MV-4-11 (cell line): ENCODE measurements at regions not wholly inside any gene's neighbourhood (a gene's known extent, or its start where the extent isn't known, plus 50 kb on each side); places are given as distances from the start of the nearest gene placed in this dataset.

Experiments
- DNase-seq: peaks from one replicate; lab custom pipeline; 2025; lab: John Stamatoyannopoulos, UW

DNA sequence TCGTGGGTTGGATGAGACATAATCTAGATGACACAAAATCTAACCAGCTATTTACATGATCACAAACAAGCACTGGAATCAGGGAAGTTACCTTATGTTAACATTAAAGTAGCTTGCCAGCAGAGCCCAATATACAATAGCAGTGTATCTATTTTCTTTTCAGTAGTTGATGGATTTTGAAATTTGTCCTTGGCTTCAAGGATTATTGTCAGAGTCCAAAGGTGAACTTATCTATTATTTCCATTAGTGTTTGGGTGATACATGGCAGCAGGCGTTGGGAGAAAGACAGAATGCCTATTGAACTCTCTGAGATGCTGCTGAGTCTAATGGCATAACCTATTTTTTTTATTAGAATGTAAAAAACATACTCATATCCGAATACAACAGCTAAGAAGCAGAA is 223.2 kb upstream of the ACTBL2 start:
- DNase-seq: no peak

DNA sequence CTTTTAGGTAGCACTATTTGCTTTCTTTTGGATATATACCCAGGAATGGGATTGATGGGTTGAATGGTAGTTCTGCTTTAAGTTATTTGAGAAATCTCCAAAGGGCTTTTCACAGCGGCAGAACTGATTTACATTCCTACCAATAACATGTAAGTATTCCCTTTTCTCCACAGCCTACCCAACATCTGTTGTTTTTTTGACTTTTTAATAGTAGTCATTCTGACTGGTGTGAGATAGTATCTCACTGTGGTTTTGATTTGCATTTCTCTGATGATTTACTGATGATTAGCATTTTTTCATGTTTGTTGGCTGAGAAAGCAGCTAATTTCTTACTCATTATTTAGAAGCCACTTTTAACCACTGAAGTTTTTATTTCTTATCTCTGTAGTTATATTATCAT is 221.1 kb upstream of the ACTBL2 start:
- DNase-seq: no peak

DNA sequence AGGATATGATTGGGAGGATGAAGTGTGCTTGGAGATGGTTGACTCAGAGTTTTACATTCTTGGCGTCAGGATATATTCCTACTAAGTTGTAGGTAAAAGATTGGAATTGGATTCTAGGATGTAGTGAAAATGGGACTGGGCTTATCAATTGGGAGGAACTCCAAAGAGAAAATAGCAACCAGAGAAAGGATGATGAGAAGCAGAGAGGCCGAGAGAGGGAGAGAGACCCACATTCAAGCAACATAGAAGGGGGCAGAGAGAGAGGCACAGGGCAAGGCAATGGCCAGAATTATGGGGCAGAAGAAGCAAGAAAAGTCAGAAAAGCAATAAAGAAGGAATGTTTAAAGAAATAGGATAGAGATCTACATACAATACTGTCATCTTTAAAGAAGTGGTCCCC is 217.9 kb upstream of the ACTBL2 start:
- no peak for DNase-seq

DNA sequence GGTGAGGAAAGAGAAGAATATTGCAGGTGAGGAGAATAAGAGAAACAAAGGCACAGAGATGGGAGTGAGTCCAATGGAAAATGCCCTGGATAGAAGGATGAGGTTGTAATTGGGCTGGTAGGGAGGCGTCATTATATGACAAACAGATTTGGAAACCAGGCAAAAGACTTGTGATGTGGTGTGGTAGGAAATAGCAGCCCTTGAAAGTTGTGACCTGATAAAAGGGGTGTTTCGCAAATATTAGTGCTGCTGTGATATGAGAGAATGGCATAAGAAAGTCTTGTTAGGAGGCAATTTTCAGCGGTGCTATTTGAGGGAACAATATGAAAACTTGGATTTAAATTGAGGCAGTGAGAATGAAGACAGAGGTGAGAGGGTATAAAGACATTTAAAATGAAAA is 217.5 kb upstream of the ACTBL2 start:
- no peak for DNase-seq

DNA sequence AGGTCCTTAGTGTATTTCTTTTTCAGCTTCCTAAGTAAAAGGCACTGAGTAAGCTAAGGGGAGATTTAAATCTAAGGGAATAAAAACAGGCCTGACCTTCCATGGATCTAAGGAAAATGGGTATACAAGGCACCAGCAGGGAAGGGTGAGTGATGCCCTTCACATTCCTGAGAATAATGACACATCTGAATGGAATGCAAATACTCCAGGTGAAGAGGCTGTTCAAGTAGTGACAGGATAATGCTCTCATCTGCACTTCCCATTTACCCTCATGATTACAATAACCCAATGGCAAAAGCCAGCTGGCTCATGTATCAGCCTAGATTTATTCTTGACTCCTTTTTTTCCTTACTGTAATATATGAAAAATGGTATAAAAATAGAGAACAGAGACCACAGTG is 216.2 kb upstream of the ACTBL2 start:
- DNase-seq: no peak

DNA sequence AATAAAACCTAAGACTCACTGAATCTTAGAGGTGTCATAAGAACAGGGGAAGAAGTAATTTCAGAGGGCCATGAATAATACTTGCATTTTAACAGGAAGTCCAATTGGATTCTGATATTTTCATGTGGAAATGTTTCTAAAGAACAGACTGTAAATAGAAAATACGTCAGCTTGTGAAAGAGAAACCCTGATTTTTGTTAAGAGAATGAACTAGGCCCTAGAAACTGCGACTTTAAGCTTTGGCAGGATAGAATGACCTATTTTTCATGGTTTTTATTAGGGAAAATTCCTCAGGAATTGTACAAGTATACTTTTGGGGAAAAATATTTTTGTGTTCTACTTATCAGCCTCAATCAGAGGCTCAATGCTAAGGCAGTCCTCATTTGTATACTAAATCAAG is 215.5 kb upstream of the ACTBL2 start:
- DNase-seq: no peak

DNA sequence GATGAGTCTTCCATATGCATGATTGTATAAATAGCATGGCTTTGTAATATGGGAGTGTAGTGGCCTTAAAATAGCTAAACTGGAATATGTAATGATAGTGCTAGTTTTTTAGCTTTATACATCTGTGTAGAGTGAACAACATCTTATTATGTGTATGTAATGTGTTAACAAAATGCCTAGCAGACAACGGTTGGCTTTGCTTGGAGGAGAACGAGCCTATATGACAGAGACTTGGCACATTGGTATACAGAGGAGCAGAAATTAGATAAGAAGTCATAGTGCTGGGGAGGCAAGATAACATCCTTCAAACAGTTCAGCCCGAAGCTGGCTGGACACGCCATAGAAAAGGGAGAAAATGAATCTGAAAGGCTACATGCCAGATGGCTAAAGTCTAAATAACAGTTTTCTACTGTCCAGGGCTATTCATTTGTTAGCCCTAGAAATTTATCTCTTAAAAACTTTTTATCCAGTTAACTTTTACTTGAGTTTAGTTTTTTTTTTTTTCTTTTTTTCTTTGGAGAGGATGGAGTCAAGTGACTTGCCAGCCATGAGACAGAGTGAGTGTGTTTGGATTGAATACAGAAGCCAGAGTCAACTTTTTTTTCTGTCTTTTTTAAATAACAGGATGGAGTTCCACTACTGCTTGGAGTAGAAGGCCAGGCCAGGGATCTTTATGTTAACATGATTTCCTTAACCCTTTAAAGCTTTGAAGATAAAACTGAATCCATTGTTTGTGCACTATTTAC is 214.4 kb upstream of the ACTBL2 start:
- no peak for DNase-seq

DNA sequence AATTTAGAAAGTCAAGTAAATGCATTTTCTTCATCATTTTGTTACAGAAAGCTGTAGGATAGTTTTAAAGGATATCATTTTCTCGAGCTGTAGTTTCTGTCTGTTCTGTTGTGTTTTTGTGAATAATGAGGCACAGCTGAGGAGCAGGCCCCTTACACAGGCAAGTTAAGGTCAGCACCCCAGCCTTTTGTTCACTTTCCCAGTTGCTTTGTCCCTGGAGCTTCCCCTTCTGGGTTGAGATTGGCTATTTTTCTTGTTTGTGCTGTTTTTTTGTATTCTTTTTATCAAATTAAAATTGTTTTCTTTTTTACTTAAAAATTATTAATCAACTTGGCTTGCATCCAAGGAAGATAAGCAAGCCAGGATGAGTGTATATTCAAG is 213.8 kb upstream of the ACTBL2 start:
- no peak for DNase-seq

DNA sequence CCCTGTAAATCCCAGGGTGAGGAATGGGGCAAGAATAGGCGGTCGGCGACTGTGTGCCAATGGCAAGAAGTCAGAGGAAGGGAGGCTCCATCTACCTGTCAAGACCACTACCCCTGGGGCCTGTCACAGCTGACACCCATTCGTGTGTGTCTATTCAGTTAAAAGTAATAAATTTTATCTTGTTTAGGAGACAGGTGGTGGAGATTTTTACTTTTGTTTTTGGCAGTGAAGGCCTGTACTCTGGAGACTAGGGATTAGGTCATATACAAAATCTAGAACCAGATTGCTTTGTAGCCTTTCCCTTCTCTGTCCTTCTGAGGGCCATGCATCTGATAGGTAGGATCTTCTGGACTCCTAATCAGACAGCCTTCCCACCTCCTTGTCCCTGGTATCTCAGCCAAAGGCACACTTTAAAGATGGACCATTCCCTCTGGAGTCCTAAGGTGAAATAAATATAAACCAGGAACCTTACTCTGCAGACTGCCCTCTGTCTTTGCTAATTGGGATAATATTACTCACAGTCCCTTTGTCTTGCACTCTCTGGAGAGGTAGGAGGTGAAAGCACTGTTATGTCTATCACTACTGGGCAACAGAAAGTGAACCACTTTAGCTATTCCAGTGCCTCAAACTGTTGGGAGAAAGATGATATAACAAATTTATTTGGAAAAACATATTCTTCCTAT is 213.2 kb upstream of the ACTBL2 start:
- DNase-seq: no peak

DNA sequence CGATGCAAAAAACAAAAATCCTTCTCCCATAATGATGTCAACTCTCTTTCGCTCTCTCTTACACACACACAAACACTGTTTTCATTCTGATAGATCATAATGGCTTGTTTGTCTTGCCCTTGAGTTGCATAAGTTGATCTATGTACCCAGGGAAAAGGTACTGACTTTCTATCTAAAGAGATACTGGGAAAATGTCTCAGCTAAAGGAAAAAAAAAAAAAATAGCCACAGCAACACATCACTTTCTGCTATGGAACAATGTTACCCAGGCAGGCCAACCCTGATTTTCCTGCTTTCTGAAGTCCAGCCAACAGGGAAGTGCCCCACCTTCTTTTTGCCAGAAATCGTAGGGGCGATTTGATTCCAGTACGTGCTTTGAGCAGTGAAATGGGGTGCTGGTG is 212.6 kb upstream of the ACTBL2 start:
- no peak for DNase-seq

DNA sequence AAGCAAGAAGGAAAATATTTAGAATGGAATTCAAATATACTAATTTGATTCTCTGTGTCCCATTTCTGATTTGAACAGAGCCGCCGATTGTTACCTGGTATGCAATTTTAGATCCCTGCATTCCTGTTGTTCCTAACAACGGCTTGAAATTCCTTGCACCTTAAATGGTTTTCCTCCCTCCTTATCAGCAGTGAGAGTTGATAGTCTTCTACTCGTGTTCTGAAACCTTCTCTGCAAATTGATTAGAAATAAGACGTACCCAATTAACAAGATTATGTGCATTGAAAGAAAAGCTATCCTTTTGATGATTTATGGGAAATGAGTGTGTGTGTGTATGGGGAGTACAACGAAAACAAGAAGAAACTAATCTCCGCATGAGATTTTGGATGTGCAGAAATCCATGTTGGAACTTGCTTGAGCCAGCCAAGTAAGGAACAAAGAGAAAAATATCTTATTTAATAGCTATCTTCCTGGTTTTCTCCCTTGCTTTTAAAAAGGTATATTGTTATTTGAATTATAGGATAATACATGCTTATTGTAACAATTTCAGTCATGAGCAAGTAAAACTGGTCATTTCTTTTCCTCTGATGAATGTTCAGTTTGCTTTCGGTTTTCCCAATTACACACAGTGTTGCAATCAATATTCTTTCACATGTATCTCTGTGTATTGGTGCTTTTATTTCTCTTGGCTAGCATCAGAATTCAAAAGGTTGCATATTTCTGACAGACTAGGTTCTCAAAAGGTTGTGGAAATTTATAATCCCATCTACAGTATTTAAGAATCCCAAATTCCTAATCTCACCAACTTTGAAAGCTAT is 211.1 kb upstream of the ACTBL2 start:
- no peak for DNase-seq

DNA sequence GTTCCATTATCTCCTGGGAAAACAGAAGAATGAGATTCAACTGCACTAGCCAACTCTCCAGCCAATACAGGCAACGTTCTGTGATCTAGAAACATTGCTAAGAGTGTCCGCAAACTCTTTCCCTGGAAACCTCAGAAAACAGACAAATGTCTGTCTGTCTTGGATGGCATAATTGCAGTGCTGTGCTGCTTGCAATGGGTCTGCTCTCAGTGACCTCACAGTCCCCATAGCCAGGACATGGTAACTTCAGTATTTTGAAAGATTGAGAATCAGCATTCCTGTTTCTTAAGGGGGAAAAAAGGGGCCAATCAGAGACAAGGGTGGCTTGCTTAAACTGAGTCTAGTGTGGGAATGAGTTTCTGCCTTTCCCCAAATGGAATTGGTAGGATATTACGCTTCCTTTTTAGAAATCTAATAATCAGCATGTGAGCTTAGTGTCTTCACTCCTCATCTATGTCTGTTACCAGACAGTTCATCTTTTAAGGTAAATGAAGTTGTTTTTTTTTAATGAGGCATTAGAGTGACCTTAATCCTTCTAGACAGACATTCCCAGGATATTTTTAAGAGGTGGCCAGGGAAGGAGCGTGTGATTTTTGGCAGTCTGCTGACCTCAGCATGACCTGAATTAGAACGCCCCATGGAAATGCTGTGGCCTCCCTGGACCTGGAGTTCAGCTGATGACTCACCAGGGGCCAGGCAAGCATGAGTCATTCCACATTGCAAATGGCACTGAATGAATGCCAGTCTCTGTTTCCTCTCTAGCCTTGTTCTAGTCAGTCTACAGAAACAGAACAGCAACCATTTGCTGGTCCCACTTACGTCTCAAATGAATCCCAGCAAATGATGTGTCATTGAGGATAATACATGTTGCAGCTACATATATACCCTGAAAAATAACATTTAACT is 210.2 kb upstream of the ACTBL2 start:
- DNase-seq: peak; percentile 79

DNA sequence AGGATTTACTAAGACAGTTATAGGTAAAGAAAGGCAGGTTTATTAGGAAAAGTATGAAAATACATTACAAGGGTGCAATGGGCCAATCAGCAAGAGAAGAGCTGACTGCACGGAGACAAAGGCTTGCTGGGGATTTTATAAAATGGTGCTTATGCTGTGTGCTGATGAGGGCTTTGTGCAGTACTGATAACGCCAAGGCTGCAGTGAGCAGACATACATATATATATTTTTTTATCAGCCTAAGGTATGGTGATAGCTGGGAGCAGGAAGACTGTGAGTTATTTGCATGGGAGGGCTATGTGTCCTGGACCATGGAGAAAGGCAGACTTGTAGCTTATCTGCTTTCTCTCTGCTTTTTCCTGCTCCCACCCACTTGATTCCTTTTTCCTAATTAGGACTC is 208.1 kb upstream of the ACTBL2 start:
- no peak for DNase-seq

DNA sequence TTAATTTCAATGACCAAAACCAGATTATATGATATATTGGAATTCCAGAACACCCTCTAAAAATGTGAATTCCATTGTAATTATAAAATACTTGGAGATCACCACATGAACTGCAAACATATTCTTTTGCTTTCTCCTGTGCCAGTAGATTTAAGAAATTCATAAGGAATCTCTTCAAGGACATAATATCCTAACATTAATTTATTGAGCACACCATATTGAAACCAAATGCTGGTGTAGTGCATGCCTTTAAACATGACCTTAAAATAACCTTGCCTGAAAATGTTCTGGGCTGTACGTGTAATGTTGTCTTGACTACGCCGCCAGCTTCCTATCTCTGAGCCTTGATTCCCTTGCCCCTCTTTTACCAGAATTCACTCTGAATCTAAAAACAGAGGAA is 205.0 kb upstream of the ACTBL2 start:
- no peak for DNase-seq

DNA sequence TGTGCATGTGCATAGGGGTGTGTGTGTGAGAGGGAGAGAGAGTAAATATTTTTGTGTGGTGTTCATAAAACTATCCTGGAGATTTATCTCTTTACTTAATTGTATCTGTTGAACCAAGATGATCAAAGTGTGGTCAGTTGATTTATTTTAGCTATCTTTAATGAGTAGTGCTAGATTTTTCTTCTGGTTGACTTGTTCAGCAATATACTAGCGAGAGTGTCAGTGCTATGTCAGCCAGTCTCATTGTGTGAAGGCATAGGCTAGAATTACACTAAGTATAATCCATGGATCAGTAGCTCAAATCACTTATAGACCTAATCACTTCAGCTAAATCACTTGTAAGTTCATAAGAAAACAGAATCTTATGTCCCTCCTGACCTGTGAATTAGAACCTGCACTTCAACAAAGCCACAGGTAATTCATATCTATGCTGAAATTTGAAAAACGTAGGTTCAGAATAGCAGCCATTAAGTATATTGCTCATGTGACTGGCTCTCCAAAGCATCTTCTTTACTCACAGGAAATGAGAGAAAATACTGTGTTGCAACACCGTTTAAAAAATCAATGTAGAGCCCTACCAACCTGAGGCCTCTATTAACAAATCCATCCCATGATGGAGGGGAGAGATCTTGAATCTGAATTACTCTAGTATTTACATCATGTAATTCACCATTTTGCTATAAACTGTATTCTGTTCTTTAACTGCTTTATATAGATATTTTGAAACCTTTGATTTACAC is 203.1 kb upstream of the ACTBL2 start:
- no peak for DNase-seq

DNA sequence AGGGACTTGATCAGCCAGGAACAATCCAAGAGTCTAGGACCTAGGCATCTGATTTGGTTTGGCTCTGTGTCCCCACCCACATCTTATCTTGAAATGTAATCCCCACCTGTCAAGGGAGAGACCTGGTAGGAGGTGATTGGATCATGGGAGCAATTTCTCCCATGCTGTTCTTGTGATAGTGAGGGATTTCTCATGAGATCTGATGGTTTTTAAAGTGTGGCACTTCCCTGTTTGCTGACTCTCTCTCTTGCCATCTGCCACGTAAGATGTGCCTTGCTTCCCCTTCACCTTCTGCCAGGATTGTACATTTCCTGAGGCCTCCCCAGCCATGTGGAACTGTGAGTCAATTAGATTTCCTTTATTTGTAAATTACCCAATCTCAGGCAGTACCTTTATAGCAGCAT is 201.7 kb upstream of the ACTBL2 start:
- DNase-seq: no peak

DNA sequence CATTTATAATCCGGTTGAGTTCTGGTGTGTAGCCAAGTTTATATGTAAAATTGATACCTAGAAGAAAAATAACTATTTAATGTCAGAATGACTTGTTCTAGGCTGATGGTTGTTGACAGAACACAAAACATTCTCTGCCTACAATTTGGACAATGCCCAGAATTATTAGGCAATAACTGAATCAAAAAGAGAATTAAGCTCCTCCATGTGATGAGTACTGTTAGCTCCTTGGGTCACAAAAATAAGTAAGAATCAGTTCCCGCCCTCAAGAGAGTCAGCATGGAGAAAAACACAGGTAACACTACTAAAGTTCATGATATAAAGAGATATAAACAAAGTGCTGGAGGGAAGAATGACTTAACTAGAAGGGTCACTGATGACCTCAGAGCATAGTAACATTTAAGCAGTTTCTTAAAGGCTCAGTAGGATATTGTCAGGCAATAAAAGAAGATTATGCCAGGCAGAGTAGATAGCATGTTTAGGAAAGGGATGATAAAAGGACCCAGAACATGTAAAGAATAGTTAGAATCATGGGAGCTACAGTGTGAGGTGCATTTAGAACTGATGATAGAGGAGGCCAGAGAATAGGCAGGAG is 200.5 kb upstream of the ACTBL2 start:
- no peak for DNase-seq

DNA sequence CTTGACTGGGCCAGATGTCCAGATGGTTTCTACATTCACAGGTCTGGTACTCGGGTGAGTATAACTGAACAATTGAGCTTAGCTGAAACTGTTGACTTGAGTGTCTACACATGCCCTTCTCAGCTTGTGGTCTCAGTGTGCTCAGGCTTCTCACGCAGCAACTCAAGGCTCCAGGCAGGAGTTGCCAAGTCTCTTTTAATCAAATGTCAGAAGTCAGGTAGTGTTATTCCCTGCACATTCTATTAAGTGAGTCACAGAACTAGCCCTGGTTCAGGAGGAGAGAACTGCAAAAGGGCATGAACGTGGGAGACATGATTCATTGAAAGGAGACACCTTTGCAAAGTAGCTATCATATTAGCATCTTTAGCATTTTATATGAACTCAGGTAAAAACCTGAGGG is 199.3 kb upstream of the ACTBL2 start:
- DNase-seq: no peak

DNA sequence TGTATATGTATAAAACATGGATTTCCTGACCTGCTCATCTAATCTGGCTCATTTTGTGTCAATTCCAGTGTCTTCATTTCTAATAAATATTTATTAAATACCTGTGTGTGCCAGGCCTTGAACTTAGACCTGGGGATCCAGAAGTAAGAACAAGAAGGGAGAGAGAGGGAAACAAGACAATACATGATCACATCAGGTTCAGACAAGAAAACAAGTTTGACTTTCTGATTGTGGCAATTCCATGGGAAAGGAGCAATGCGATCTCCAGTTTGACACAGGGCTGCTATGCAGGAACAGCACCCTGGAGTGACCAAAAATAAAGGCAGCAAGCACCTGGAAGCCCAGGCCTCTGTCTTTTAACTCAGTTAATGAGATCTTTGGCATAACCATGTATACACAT is 198.1 kb upstream of the ACTBL2 start:
- DNase-seq: no peak

DNA sequence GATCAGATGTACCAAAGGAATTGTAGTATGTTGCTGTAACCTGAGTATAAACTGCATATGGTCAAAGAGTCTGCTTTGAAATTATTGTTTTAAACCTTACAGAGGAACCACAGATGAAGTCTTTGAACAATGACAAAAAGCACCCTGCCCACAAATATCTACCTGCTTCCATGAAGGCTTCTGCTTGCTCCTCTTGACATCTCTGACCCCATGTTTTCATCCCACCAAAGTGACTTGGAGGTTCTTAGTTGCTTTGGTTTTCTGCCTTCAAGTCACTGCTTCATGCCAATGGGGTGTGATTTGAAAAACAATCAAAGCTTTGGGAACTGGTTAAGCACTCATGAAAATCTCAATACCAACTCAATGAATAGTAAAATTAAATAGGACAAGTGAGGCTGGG is 194.6 kb upstream of the ACTBL2 start:
- DNase-seq: no peak
